Type B pancreatic cell (in vitro differentiated cells): ENCODE measurements at regions not wholly inside any gene's neighbourhood (a gene's known extent, or its start where the extent isn't known, plus 50 kb on each side); places are given as distances from the start of the nearest gene placed in this dataset.
A peak's percentile ranks its signal among the peaks of the same experiment; 100 is the strongest.

Source experiments
- DNase-seq: peaks from one replicate; pipeline ENCODE4 v3.0.0; 2021; ENCODE audit warnings: mixed read lengths; ENCODE audit not compliant: unreplicated experiment; ENCODE audit errors: extremely low spot score
- H3K27ac Mint-ChIP-seq: 2 replicates; pipeline ENCODE4 v1.8.0; 2021; ENCODE audit warnings: mild to moderate bottlenecking, mixed read lengths
- H3K27me3 Mint-ChIP-seq: 2 replicates; pipeline ENCODE4 v1.8.0; 2021; ENCODE audit warnings: mixed read lengths
- H3K36me3 Mint-ChIP-seq: 2 replicates; pipeline ENCODE4 v1.8.0; 2021; ENCODE audit warnings: mixed read lengths
- H3K4me1 Mint-ChIP-seq: one replicate; pipeline ENCODE4 v1.8.0; 2021; ENCODE audit warnings: mixed read lengths; ENCODE audit not compliant: unreplicated experiment
- H3K4me3 Mint-ChIP-seq: 2 replicates; pipeline ENCODE4 v1.8.0; 2021; ENCODE audit warnings: mild to moderate bottlenecking, mixed read lengths
- H3K9me3 Mint-ChIP-seq: 2 replicates; pipeline ENCODE4 v1.8.0; 2021; ENCODE audit warnings: mixed read lengths
- TF ChIP-seq, protein P1 (sequence below): fragments of 200-600 bp; sonication (generic); conservative IDR thresholded peaks from 2 replicates; pipeline ENCODE4 v1.5.0; 2021; ENCODE audit warnings: antibody characterized with exemption, mild to moderate bottlenecking

DNA sequence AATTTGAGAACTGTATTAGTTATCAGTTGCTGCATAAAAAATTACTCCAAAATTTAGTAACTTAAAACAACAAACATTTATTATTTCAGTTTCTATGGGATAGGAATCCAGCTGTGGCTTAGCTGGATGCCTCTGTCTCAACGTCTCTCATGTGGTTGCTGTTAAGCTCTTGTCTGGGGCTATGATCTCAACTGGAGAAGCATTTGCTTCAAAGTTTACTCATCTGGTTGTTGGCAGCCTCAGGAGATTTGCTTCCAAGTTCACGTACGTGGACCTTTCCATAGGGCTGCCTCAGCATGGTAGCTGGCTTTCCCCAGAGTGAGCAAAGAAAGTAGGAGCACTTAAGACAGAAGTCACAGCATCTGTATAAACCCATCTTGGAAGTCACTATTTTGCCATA, 144.9 kb upstream of the SESN3 start:
- no peak overlapping the region for H3K4me3 Mint-ChIP-seq
- TF ChIP-seq, protein P1, sequence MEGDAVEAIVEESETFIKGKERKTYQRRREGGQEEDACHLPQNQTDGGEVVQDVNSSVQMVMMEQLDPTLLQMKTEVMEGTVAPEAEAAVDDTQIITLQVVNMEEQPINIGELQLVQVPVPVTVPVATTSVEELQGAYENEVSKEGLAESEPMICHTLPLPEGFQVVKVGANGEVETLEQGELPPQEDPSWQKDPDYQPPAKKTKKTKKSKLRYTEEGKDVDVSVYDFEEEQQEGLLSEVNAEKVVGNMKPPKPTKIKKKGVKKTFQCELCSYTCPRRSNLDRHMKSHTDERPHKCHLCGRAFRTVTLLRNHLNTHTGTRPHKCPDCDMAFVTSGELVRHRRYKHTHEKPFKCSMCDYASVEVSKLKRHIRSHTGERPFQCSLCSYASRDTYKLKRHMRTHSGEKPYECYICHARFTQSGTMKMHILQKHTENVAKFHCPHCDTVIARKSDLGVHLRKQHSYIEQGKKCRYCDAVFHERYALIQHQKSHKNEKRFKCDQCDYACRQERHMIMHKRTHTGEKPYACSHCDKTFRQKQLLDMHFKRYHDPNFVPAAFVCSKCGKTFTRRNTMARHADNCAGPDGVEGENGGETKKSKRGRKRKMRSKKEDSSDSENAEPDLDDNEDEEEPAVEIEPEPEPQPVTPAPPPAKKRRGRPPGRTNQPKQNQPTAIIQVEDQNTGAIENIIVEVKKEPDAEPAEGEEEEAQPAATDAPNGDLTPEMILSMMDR: no peak
- H3K36me3 Mint-ChIP-seq: no peaks in the 10 kb centered on the region
- no peak overlapping the region for H3K27ac Mint-ChIP-seq
- H3K4me1 Mint-ChIP-seq: peaks cover 19% of the 10 kb centered on the region
- H3K27me3 Mint-ChIP-seq: peaks cover 4% of the 10 kb centered on the region
- no peak for DNase-seq
- no peaks in the 10 kb centered on the region for H3K9me3 Mint-ChIP-seq

DNA sequence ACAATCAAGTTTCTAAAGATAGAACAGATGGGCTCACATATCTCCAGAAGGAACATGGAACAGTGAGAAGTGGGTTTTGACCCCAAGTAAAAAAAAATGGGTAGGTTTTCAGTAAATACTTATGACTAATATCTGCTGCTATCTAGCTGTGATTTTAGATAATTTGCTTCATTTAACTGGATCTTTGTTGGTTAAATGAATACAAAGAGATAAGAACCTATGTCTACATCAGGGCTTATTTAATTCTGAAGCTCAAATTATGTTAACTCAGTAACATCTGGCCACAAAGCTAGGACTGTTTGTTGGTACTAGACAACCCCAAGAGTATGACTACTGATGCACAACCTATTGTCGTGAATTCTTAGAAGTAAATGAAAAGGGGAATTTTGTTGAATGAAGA, 144.4 kb upstream of the SESN3 start:
- TF ChIP-seq, protein P1: no peak
- Mint-ChIP-seq H3K36me3 (no peaks in the 10 kb centered on the region), H3K4me1 (peaks cover 19% of the 10 kb centered on the region), H3K27ac (no peak overlapping the region), H3K27me3 (peaks cover 4% of the 10 kb centered on the region), H3K4me3 (no peak overlapping the region), H3K9me3 (no peaks in the 10 kb centered on the region)
- DNase-seq: no peak

DNA sequence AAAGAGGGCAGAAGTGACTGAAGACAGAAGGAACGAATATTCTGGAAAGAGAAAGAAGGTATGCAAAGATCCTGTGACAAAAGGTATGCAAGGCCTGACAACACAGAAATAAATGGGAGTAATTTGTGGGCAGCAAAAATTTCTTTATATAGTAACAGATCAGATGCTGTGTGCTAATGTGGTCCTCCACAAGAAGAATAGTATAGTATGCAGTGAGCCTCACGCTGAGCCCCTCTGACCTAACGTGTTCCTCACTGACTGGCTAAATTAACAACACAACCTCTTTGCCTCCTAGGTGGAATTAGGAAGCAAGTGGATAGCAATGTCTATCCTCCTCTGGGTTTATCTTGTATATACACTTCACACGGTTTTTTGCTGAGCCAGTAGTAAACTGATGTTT, 143.1 kb upstream of the SESN3 start:
- H3K4me3 Mint-ChIP-seq: no peak overlapping the region
- H3K36me3 Mint-ChIP-seq: no peaks in the 10 kb centered on the region
- H3K9me3 Mint-ChIP-seq: no peaks in the 10 kb centered on the region
- no peak for DNase-seq
- peaks cover 4% of the 10 kb centered on the region for H3K27me3 Mint-ChIP-seq
- H3K4me1 Mint-ChIP-seq: peaks cover 25% of the 10 kb centered on the region
- no peak overlapping the region for H3K27ac Mint-ChIP-seq
- TF ChIP-seq, protein P1: no peak

DNA sequence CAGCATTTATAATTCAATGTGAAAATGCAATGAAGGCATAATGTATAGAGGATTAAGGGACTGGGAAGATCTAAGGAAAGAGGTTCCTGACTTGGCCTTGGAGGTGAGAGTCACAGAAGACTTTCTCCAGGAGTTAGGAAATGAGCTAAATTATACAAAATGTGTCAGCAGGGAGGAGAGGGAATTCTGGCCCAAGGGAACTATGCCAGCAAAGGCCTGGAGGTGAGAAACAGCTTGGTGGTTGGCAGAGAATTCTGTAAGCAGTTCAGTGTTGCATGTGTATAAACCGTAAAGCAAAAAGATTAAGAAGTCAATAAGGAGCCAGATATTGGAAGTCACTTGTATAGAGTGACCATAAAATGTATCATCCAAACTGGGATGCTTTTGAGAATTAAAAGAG, 142.2 kb upstream of the SESN3 start:
- peaks cover 25% of the 10 kb centered on the region for H3K4me1 Mint-ChIP-seq
- no peak for DNase-seq
- TF ChIP-seq, protein P1: no peak
- no peak overlapping the region for H3K27ac Mint-ChIP-seq
- no peak overlapping the region for H3K4me3 Mint-ChIP-seq
- peaks cover 4% of the 10 kb centered on the region for H3K27me3 Mint-ChIP-seq
- no peaks in the 10 kb centered on the region for H3K36me3 Mint-ChIP-seq
- H3K9me3 Mint-ChIP-seq: no peaks in the 10 kb centered on the region

DNA sequence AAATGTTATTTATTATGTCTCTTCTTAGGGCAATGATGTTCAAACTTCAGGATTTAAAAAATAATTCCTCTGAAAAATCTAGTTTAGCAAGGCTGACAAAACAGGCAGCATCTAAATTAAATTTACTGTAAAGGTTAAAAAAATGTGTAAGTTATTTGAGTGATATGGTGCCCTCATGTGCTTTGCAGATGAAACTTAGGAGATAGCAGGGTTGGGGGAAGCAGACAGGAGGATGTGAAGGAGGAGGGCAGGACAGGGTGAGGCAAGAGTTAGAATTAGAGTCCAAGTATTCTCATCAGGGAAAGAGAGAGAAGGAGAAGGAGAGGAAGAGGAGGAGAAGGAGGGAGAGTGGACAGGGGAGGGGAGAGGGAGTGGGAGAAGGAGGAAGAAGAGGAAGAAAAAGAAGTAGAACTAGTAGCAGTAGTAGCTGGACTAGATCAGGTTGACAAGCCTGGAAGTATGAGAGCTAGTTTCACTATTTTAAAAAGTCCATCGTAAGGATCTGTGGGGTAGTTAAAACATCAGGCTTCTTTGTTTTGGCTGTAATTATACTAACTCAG, 141.2 kb upstream of the SESN3 start:
- TF ChIP-seq, protein P1: no peak
- Mint-ChIP-seq H3K36me3 (no peaks in the 10 kb centered on the region), H3K4me3 (no peak overlapping the region), H3K4me1 (peaks cover 21% of the 10 kb centered on the region), H3K27ac (peak overlapping the region; percentile 12), H3K27me3 (peaks cover 4% of the 10 kb centered on the region), H3K9me3 (no peaks in the 10 kb centered on the region)
- DNase-seq: no peak

DNA sequence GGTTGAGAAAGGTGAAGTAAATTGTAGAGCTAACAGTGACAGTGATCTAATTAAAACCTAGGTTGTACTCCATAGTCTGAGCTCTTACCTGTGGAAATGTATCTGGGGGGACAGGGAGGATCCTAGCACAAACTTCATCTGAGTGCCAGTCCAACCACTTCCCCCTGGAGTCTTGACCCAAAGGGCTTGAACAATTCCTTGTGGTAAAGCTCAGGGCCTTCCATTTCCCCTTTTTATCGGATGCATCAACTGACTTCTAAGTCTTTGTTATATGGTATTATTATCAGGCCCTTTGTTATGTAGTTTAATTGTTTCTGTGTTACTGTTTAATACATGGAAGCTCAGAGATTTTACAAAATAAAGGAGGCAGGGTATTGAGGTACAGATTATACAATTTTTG, 140.2 kb upstream of the SESN3 start:
- no peak for DNase-seq
- Mint-ChIP-seq H3K27me3 (peaks cover 4% of the 10 kb centered on the region), H3K4me3 (no peak overlapping the region), H3K9me3 (no peaks in the 10 kb centered on the region), H3K27ac (no peak overlapping the region), H3K4me1 (peaks cover 14% of the 10 kb centered on the region), H3K36me3 (no peaks in the 10 kb centered on the region)
- TF ChIP-seq, protein P1: no peak
